OCI-LY7 (cell line): ENCODE measurements at regions not wholly inside any gene's neighbourhood (a gene's known extent, or its start where the extent isn't known, plus 50 kb on each side); places are given as distances from the start of the nearest gene placed in this dataset.

ENCODE experiments used
- BruUV-seq: library from RNA; stranded (reverse); fragments of 400-500 nt; replicated peaks from 2 replicates; lab custom pipeline; 2021; lab: Mats Ljungman, UMichigan
- CTCF ChIA-PET: fragments of 300-600 bp; sonication (Branson Sonifier 250); formaldehyde crosslinking; loops from one replicate; lab custom pipeline; 2022; ENCODE audit warnings: antibody characterized with exemption; ENCODE audit not compliant: unreplicated experiment; lab: Charles Lee
- POLR2A ChIA-PET: fragments of 300-600 bp; sonication (Branson Sonifier 250); formaldehyde crosslinking; loops from one replicate; lab custom pipeline; 2022; ENCODE audit warnings: antibody characterized with exemption; lab: Charles Lee
- DNase-seq: peaks from one replicate; pipeline ENCODE4 v3.0.0-alpha.2; 2015; ENCODE audit warnings: low spot score
- H2AFZ ChIP-seq: fragments of 200-600 bp; sonication (generic), shearing (Covaris generic); 2 replicates; pipeline ENCODE4 v1.6.1; 2014; ENCODE audit warnings: mild to moderate bottlenecking, antibody characterized with exemption, low read length, moderate library complexity
- H3K27ac ChIP-seq: fragments of 200-600 bp; sonication (generic); 2 replicates; pipeline ENCODE4 v1.5.1; 2014; ENCODE audit warnings: mixed run types, low read depth, mild to moderate bottlenecking, moderate library complexity, low read length, inconsistent platforms; ENCODE audit not compliant: poor library complexity, severe bottlenecking
- H3K36me3 ChIP-seq: fragments of 200-600 bp; sonication (generic); 2 replicates; pipeline ENCODE4 v1.6.1; 2014; ENCODE audit warnings: mild to moderate bottlenecking, antibody characterized with exemption, low read length, moderate library complexity, mixed read lengths; ENCODE audit not compliant: insufficient read depth
- H3K4me1 ChIP-seq: fragments of 200-600 bp; sonication (generic); 2 replicates; pipeline ENCODE4 v1.5.1; 2014; ENCODE audit warnings: mild to moderate bottlenecking, low read length; ENCODE audit not compliant: insufficient read depth, poor library complexity, severe bottlenecking
- H3K4me2 ChIP-seq: fragments of 200-600 bp; sonication (generic); 2 replicates; pipeline ENCODE4 v1.6.1; 2014; ENCODE audit warnings: mild to moderate bottlenecking, low read length
- H3K4me3 ChIP-seq: fragments of 200-600 bp; sonication (generic); 2 replicates; pipeline ENCODE4 v1.5.1; 2014; ENCODE audit warnings: mild to moderate bottlenecking, low read depth, low read length; ENCODE audit not compliant: poor library complexity, severe bottlenecking
- H3K79me2 ChIP-seq: fragments of 200-600 bp; sonication (generic); 2 replicates; pipeline ENCODE4 v1.6.1; 2016; ENCODE audit warnings: low read depth, mild to moderate bottlenecking, low read length, moderate library complexity, mixed read lengths; ENCODE audit not compliant: insufficient read depth
- H3K9me2 ChIP-seq: fragments of 200-600 bp; sonication (generic); 2 replicates; pipeline ENCODE4 v1.6.1; 2016; ENCODE audit warnings: mild to moderate bottlenecking, low read length, mixed read lengths; ENCODE audit not compliant: insufficient read depth
- H3K9me3 ChIP-seq: fragments of 200-600 bp; sonication (generic); 2 replicates; pipeline ENCODE4 v1.6.1; 2014; ENCODE audit warnings: mild to moderate bottlenecking, mixed run types, low read length, mixed read lengths
- H4K20me1 ChIP-seq: fragments of 200-600 bp; sonication (generic); 2 replicates; pipeline ENCODE4 v1.6.1; 2014; ENCODE audit warnings: mild to moderate bottlenecking, antibody characterized with exemption, low read length, moderate library complexity, mixed read lengths; ENCODE audit not compliant: insufficient read depth
- EZH2phosphoT487 ChIP-seq: fragments of 200-600 bp; sonication (generic); IDR thresholded peaks from 2 replicates; pipeline ENCODE4 v1.6.1; 2018; ENCODE audit warnings: low read depth, borderline replicate concordance, mild to moderate bottlenecking, mixed run types, antibody characterized with exemption, low read length, moderate library complexity, mixed read lengths
- intact Hi-C: fragments of 100-400 bp; cut with micrococcal nuclease; formaldehyde crosslinking; loops from one replicate; pipeline ENCODE4 v1.10.0; 2022; ENCODE audit not compliant: unreplicated experiment
- TF ChIP-seq, protein P1 (sequence below): fragments of 200-600 bp; sonication (generic); conservative IDR thresholded peaks from 2 replicates; pipeline ENCODE4 v1.5.1; 2014; ENCODE audit warnings: mild to moderate bottlenecking, antibody characterized with exemption, low read length, moderate library complexity, mixed read lengths

- Histone ChIP-seq H3K27ac (no peak overlapping the region), H3K4me3 (no peak overlapping the region), H3K9me3 (no peaks in the 10 kb centered on the region), H2AFZ (no peak overlapping the region), H3K36me3 (no peaks in the 10 kb centered on the region), H3K9me2 (no peaks in the 10 kb centered on the region), H4K20me1 (no peaks in the 10 kb centered on the region), H3K4me1 (no peaks in the 10 kb centered on the region), H3K79me2 (no peaks in the 10 kb centered on the region), H3K4me2 (peak overlapping the region; percentile 23; the same call in 1 of the 2 replicates)
- intact Hi-C loops: no loop called here
- DNase-seq: peak; percentile 6
- ChIA-PET POLR2A (interaction anchor here (0.7 kb wide), 1 partner anchor 45 kb away, joined by 3 read pairs; no protein-coding TSS in a partner anchor), CTCF (no interaction called here)
- no peak for TF ChIP-seq EZH2phosphoT487
- TF ChIP-seq, protein P1, sequence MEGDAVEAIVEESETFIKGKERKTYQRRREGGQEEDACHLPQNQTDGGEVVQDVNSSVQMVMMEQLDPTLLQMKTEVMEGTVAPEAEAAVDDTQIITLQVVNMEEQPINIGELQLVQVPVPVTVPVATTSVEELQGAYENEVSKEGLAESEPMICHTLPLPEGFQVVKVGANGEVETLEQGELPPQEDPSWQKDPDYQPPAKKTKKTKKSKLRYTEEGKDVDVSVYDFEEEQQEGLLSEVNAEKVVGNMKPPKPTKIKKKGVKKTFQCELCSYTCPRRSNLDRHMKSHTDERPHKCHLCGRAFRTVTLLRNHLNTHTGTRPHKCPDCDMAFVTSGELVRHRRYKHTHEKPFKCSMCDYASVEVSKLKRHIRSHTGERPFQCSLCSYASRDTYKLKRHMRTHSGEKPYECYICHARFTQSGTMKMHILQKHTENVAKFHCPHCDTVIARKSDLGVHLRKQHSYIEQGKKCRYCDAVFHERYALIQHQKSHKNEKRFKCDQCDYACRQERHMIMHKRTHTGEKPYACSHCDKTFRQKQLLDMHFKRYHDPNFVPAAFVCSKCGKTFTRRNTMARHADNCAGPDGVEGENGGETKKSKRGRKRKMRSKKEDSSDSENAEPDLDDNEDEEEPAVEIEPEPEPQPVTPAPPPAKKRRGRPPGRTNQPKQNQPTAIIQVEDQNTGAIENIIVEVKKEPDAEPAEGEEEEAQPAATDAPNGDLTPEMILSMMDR: no peak
- BruUV-seq: no TSS peak
Measured at GRCh38 chr11:134008634-134009071, 51.9 kb upstream of the IGSF9B start.

GRCh38 chr11:134013518-134013917, 55.4 kb upstream of the JAM3 start:
- Histone ChIP-seq H4K20me1 (no peaks in the 10 kb centered on the region), H3K9me3 (no peaks in the 10 kb centered on the region), H3K9me2 (no peaks in the 10 kb centered on the region), H3K4me2 (no peak overlapping the region), H3K4me3 (no peak overlapping the region), H3K36me3 (no peaks in the 10 kb centered on the region), H2AFZ (no peak overlapping the region), H3K4me1 (no peaks in the 10 kb centered on the region), H3K27ac (no peak overlapping the region), H3K79me2 (no peaks in the 10 kb centered on the region)
- CTCF ChIA-PET: no interaction called here
- BruUV-seq: no TSS peak
- no peak for TF ChIP-seq EZH2phosphoT487
- TF ChIP-seq, protein P1: no peak
- no peak for DNase-seq
- intact Hi-C loops: no loop called here
- POLR2A ChIA-PET: no interaction called here

DNA sequence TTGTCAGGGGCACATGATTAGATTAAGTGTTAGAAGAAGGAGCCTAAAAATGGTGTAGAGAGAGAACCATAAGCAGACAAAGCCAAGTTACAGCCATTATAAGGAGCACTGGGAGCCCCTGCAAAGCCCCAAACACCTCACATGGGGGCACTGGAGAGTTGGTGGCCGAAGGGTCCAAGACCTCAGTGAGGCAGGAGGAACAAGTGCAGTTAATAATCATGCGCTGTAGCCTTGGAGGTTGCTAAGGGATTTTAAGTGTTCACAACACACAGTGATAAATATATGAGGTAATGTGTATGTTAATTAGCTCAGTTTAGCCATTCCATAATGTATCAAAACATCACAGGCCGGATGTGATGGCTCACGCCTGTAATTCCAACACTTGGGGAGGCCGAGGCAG, 54.4 kb upstream of the JAM3 start:
- Histone ChIP-seq H3K4me3 (no peak overlapping the region), H2AFZ (no peak overlapping the region), H3K4me2 (no peak overlapping the region), H3K36me3 (no peaks in the 10 kb centered on the region), H3K79me2 (no peaks in the 10 kb centered on the region), H3K27ac (no peak overlapping the region), H3K9me2 (no peaks in the 10 kb centered on the region), H4K20me1 (no peaks in the 10 kb centered on the region), H3K9me3 (no peaks in the 10 kb centered on the region), H3K4me1 (no peaks in the 10 kb centered on the region)
- CTCF ChIA-PET: no interaction called here
- POLR2A ChIA-PET: no interaction called here
- no peak for DNase-seq
- TF ChIP-seq, protein P1: 0 out of 2 replicates have a peak, but pooled peaks have one; percentile 15
- TF ChIP-seq EZH2phosphoT487: no peak
- intact Hi-C loops: no loop called here
- BruUV-seq: no TSS peak
